ENCODE measurements at regions not wholly inside any gene's neighbourhood (a gene's known extent, or its start where the extent isn't known, plus 50 kb on each side); places are given as distances from the start of the nearest gene placed in this dataset.

DNA sequence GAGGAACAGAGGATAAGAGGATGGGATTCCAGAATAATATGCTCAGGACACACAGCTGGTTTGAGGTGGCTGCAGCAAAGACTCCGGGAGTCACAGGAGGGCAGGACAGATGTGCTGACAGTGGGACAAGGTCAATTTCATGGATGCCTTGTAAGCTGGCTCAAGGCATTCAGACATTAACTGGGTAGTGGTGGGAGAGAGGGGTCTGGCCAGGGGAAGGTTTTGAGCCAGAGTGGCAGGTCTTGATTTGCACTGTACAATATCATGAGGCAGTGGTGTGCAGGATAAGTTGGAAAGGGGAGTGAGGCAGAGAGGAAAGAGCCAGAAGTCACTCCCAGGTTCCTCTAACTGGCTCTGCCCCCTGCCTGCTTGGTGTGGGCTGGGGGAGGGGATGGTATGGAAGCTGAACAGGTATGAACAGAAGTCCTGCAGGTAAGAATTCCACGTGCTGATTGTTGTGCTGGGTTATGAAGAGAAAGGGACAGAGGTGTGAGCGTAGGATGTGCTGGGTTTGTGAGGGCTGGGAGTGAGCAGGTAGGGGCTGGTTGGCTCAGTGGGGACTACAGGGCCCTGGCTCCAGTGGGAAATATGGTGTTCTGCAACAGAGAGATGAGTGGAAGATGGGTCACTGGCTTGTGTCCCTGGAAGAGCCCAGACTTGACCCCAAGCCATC lies 141.7 kb upstream of the COPS8 start:
- DNase-seq: no peak

GRCh38 chr2:236944561-236944960 lies 141.1 kb upstream of the COPS8 start:
- no peak for DNase-seq

GRCh38 chr2:236945431-236946016 lies 140.2 kb upstream of the COPS8 start:
- DNase-seq: no peak

GRCh38 chr2:236946871-236947270 lies 138.8 kb upstream of the COPS8 start:
- no peak for DNase-seq

DNA sequence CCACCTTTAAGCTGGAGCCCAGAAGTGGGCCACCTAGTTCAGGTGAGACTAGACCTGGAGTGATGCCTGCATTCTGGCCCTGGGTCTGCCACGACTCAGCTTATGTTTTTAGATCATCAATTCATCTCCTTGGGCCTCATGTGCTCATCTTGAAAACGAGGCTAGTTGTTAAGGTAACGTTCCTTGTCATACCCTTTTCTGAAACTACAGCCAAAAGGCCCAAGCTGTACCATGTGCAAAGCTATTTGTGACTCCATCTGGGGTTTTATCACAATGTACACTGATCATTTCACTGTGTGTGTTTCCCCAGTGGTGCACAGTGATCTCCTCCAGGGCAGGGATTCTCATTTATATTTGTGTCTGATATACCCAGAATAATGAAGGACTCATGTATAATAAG lies 138.4 kb upstream of the COPS8 start:
- no peak for DNase-seq

- no peak for DNase-seq
Observed at GRCh38 chr2:236947896-236948295, 137.8 kb upstream of the COPS8 start.

- DNase-seq: no peak
Observed at GRCh38 chr2:236949089-236949905, 136.4 kb upstream of the COPS8 start.

DNA sequence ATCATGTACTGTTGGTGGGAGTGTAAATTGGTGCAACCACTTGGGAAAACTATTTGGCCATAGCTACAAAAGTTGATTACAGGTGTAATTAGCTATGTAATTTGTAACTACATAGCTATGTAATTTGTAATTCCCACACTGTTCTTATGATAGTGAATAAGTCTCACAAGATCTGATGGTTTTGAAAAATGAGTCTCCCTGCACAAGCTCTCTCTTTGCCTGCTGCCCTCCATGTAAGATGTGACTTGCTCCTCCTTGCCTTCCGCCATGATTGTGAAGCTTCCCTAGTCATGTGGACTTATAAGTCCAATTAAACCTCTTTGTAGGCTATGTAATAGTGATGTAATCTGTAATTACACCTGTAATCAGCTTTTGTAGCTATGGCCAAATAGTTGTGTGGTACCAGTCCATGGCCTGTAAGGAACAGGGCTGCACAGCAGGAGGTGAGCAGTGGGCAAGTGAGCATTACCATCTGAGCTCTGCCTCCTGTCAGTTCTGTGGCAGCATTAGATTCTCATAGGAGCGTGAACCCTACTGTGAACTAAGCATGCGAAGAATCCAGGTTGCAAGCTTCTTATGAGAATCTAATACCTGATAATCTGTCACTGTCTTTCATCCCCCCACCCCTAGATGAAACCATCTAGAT lies 133.7 kb upstream of the COPS8 start:
- DNase-seq: no peak

DNA sequence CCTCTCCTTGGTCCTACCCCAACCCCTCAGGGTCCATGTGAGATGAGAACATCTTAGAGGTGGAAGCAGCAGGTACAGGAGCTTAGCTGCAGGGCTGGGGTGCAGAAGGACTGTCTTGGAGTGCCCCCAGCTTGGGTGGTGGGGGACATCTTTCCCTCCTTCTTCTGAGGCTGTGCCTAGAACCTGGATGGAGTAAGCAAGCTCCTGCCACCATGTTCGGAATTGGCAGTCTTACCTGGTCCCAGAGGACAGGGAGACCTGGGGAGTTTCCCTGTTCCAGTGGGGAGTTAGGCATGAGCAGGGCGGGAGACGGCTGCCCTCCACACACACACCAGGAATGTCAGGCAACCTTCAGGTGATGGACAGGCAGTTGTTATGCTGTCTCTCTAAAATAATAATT lies 131.0 kb upstream of the COPS8 start:
- DNase-seq: no peak

- DNase-seq: no peak
Observed at GRCh38 chr2:236955521-236956030, 130.1 kb upstream of the COPS8 start.

DNA sequence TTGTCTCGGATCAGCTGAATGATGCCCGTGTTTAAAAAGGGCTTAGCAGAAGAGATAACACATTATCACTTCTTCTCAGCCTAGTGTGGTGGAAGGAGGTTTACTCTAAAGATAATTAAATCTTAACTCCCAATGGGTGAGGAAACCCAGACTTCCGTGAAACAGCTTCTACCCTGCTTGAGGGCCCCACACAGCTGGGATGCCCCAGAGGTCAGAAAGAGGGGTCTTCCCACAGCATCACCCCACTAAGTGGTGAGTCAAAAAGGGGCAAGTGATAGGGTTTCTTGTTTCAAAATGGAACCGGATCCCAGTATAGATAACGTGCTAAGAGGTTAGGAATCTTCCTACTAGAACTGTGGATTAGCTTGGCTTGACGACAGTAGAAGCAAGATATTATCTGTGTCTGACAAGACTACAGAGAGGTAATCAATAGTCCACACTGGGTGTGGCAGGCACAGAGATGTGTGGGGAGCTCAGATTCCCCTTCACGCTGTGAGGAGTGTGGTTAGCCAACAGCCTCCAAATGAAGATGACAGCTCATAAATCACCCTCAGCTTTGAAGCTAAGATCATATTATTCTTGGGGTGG lies 129.6 kb upstream of the COPS8 start:
- DNase-seq: no peak

GRCh38 chr2:236956641-236957040 lies 129.0 kb upstream of the COPS8 start:
- DNase-seq: no peak

- no peak for DNase-seq
Observed at GRCh38 chr2:236959036-236959435, 126.7 kb upstream of the COPS8 start.

DNA sequence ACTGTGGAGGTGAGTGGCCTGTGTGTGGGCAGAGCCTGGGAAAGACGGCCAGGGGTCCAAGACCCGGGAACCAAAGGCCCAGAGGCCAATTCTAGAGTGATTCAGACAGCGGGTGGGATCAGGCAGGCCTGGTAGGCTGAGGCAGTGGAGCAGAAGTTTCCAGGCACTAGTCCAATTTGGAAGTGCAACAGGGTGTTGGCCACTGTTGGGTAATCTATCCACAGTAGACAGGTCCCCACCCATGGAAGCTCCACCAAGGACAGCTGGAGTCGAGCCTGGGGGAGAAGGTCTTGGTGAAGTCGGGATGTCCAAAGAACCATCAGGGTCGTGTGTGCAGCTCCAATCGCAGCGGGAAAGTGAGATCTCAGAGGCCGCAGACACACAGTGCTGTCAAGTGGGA lies 125.8 kb upstream of the COPS8 start:
- no peak for DNase-seq

- no peak for DNase-seq
Observed at GRCh38 chr2:236960531-236960930, 125.2 kb upstream of the COPS8 start.

- no peak for DNase-seq
Observed at GRCh38 chr2:236962816-236963215, 122.9 kb upstream of the COPS8 start.

GRCh38 chr2:236963631-236964182 lies 122.0 kb upstream of the COPS8 start:
- no peak for DNase-seq

DNA sequence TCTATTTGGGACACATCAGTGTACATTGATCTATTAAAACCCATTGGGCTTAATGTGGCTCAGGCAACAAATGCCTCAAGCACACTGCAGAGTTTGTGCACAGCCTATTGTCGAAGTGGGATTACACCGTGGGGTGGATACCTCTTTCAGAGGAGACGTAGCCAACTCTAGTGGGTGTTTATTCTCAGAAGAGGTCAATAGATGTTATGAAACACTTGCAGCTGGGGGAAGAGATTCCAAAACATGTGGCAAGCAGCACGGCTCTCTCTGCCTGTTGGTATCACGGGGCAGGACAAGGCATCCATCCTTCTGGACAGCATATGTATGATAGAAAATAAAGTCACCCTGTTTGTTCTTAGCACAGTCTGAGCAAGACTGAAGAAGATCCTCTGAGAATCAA lies 121.4 kb upstream of the COPS8 start:
- no peak for DNase-seq

- DNase-seq: no peak
Observed at GRCh38 chr2:236965021-236965840, 120.5 kb upstream of the COPS8 start.

DNA sequence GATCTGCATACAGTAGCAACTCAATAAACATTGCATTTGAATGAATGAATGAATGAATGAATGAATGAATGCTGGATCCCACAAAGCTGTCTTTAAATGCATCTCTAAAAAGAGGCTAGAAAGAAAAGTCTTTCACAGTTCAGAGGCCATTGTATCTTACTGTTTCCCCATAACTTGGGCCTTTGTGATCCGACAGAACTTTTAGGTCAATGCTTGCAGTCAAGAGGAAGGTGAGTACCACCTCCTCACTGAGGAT lies 119.9 kb upstream of the COPS8 start:
- DNase-seq: no peak

DNA sequence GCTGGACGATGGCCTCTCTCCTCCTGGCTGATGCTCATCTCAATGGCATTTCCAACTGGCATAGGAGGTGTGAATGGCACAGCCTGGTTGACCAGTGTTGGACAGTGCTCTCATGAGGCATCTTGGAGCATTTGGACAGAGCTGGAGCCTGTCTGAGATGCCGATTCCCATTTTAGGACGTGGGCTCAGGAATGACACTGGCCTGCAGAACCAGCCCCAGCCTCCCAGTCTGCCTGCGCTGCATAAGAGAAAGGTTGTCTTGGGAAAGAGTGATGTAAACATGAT lies 118.2 kb upstream of the COPS8 start:
- no peak for DNase-seq

Data from amygdala (tissue), 56 donors.